Endothelial cell (in vitro differentiated cells): ENCODE measurements at regions not wholly inside any gene's neighbourhood (a gene's known extent, or its start where the extent isn't known, plus 50 kb on each side); places are given as distances from the start of the nearest gene placed in this dataset.

Experiments used
- DNase-seq: peaks from one replicate; pipeline ENCODE4 v3.0.0; 2021; ENCODE audit warnings: low spot score
- H3K27ac Mint-ChIP-seq: one replicate; pipeline ENCODE4 v1.8.0; 2021; ENCODE audit warnings: mixed read lengths, inconsistent platforms; ENCODE audit not compliant: unreplicated experiment
- H3K27me3 Mint-ChIP-seq: one replicate; pipeline ENCODE4 v1.8.0; 2021; ENCODE audit warnings: mild to moderate bottlenecking, moderate library complexity, mixed read lengths, inconsistent platforms; ENCODE audit not compliant: unreplicated experiment
- H3K36me3 Mint-ChIP-seq: one replicate; pipeline ENCODE4 v1.8.0; 2021; ENCODE audit warnings: mild to moderate bottlenecking, low read depth, mixed read lengths, inconsistent platforms; ENCODE audit not compliant: unreplicated experiment
- H3K4me1 Mint-ChIP-seq: one replicate; pipeline ENCODE4 v1.8.0; 2021; ENCODE audit warnings: mild to moderate bottlenecking, mixed read lengths, inconsistent platforms; ENCODE audit not compliant: unreplicated experiment
- H3K4me3 Mint-ChIP-seq: one replicate; pipeline ENCODE4 v1.8.0; 2021; ENCODE audit warnings: mild to moderate bottlenecking, mixed read lengths, inconsistent platforms; ENCODE audit not compliant: unreplicated experiment
- H3K9me3 Mint-ChIP-seq: one replicate; pipeline ENCODE4 v1.8.0; 2021; ENCODE audit warnings: mixed read lengths, inconsistent platforms; ENCODE audit not compliant: unreplicated experiment
- TF ChIP-seq, protein P1 (sequence below): fragments of 200-600 bp; sonication (generic); IDR thresholded peaks from one replicate; pipeline ENCODE4 v1.5.0; 2021; ENCODE audit warnings: antibody characterized with exemption; ENCODE audit not compliant: unreplicated experiment

- Mint-ChIP-seq H3K36me3 (no peaks in the 10 kb centered on the region), H3K27me3 (no peaks in the 10 kb centered on the region), H3K4me1 (no peaks in the 10 kb centered on the region), H3K27ac (no peak overlapping the region), H3K9me3 (no peaks in the 10 kb centered on the region), H3K4me3 (no peak overlapping the region)
- DNase-seq: no peak
- TF ChIP-seq, protein P1, sequence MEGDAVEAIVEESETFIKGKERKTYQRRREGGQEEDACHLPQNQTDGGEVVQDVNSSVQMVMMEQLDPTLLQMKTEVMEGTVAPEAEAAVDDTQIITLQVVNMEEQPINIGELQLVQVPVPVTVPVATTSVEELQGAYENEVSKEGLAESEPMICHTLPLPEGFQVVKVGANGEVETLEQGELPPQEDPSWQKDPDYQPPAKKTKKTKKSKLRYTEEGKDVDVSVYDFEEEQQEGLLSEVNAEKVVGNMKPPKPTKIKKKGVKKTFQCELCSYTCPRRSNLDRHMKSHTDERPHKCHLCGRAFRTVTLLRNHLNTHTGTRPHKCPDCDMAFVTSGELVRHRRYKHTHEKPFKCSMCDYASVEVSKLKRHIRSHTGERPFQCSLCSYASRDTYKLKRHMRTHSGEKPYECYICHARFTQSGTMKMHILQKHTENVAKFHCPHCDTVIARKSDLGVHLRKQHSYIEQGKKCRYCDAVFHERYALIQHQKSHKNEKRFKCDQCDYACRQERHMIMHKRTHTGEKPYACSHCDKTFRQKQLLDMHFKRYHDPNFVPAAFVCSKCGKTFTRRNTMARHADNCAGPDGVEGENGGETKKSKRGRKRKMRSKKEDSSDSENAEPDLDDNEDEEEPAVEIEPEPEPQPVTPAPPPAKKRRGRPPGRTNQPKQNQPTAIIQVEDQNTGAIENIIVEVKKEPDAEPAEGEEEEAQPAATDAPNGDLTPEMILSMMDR: no peak
Observed at GRCh38 chr6:168962886-168963285, 290.8 kb downstream of the THBS2 start.

DNA sequence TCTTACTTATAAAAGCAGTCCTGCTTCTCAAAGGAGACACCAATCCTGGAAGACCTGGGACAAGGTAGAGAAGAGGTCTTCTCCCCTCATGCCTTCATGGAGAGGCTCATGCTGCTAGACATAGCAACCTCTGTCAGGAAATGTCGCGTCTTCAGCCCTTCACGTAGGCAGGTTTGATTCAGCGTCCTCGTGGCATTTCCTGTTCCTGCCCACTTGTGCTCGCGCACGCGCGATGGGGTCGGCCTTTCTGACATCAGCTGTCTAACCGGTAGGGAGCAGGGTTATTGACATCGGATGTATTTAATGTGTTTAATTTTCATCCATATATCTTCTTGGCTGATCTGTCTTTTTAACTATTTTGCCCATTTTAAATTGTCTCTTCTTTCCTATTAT lies 292.4 kb downstream of the THBS2 start:
- Mint-ChIP-seq H3K4me3 (no peak overlapping the region), H3K9me3 (no peaks in the 10 kb centered on the region), H3K36me3 (no peaks in the 10 kb centered on the region), H3K27ac (no peak overlapping the region), H3K4me1 (no peaks in the 10 kb centered on the region), H3K27me3 (peaks cover 2% of the 10 kb centered on the region)
- no peak for DNase-seq
- TF ChIP-seq, protein P1: no peak

DNA sequence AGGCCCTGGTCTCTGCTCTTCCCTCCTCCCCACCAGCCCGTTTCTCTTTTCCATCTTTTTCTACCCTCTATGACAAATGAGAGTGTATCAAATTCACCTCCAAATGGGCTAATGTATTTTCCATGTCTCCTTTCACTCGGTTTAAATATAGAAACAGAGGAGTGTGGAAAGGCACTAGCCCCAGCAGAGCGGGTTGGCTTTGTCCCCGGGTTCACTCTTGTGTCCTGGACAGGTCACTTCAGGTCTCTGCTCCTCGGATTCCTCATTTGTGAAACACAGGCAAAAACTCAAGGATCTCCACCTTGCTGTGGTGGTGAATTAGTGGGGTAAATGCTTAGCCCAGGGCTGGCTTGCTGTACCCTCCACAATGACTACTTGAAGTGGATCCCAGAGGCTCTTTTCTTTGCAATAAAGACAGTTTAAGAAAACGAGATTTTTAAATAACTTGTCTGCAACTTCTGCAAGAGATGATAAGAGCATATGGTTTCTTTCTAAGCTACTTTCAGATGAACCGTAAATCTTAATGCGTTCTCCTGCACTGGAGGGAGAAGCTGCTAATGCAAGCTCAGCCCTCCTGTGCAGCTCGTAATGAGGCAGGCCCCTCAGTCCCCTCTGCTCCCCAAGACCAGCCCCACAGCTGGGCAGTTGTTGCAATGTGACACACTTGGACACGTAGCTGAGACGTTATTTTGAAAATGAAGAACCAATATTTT lies 292.9 kb downstream of the THBS2 start:
- Mint-ChIP-seq H3K9me3 (no peaks in the 10 kb centered on the region), H3K27me3 (peaks cover 2% of the 10 kb centered on the region), H3K27ac (no peak overlapping the region), H3K4me1 (no peaks in the 10 kb centered on the region), H3K36me3 (no peaks in the 10 kb centered on the region), H3K4me3 (no peak overlapping the region)
- DNase-seq: no peak
- TF ChIP-seq, protein P1: no peak

DNA sequence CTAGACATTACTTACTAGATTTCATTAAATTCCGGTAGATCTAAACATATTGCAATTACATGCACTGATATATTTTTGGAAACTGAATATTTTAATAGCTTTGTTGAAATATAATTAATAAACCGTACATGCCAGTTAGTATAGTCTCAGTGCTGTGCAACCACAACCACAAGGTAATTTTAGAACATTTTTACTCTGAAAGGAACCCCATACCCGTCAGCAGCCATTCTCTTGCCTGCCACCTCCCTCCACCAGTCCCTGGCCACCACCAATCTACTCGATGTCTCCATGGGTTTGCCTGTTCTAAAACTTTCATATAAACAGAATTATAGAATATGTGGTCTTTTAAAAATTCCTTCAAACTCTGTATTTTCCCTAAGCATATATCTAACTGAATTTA lies 293.9 kb downstream of the THBS2 start:
- H3K9me3 Mint-ChIP-seq: no peaks in the 10 kb centered on the region
- H3K4me3 Mint-ChIP-seq: no peak overlapping the region
- TF ChIP-seq, protein P1: no peak
- no peaks in the 10 kb centered on the region for H3K36me3 Mint-ChIP-seq
- peaks cover 2% of the 10 kb centered on the region for H3K27me3 Mint-ChIP-seq
- no peak for DNase-seq
- no peaks in the 10 kb centered on the region for H3K4me1 Mint-ChIP-seq
- H3K27ac Mint-ChIP-seq: no peak overlapping the region

DNA sequence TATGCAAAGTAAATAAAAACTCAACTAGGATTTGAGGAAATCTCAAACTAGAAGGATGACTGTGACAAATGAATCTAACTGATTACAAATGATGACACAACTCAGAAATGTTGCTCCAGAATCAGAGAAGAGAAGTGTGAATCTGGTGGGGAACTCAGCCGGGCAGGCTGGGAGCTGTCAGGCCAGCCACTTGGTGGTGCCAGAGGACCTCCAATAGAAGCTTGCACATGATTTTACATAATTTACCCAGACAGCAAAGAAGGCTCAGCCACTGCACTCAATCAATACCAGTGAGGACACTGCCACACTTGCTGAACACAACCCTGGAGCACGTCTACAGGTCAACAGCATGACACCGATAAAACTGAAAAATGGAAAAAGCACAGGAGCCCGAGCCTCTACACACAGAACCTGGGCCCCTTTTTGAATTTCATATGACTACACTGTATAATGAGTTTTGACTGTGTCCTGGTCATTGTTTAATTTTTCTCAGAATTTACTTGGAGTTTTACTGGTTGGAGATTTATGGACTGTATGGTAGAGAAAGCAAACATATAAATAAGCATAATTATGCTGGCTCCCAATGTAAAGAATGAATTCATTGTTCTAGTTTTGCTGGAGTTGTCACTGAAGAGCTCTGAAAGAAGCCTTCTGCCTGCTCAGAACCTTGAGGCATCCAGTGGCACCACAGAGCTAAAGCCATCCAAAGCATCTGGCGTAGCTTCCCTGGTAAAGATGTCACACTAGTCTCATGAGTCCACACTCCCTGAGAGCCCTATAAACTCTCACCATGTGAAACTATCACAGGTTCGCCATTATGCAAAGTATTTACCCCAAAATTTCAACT lies 296.5 kb downstream of the THBS2 start:
- Mint-ChIP-seq H3K27ac (no peak overlapping the region), H3K4me1 (no peaks in the 10 kb centered on the region), H3K27me3 (peaks cover 2% of the 10 kb centered on the region), H3K36me3 (no peaks in the 10 kb centered on the region), H3K9me3 (no peaks in the 10 kb centered on the region), H3K4me3 (no peak overlapping the region)
- TF ChIP-seq, protein P1: peak; percentile 52
- DNase-seq: peak; percentile 70
